Liver (tissue), 8 donors: ENCODE measurements at regions not wholly inside any gene's neighbourhood (a gene's known extent, or its start where the extent isn't known, plus 50 kb on each side); places are given as distances from the start of the nearest gene placed in this dataset.

Source experiments
- DNase-seq: peaks from one replicate; pipeline ENCODE4 v3.0.0-alpha.2; 2017; ENCODE audit warnings: low spot score
- H3K27ac ChIP-seq, 2 donors: one replicate each; pipeline ENCODE4 v1.7.0; 2013; ENCODE audit warnings: inconsistent platforms in 2 of 2, low read length in 2 of 2, control low read depth in 1 of 2, low read depth in 1 of 2, mild to moderate bottlenecking in 1 of 2
- H3K27me3 ChIP-seq, 4 donors: one replicate each; pipeline versions ENCODE4 v1.6.1 to v1.7.0; 2013; ENCODE audit warnings: low read length in 3 of 4, inconsistent platforms in 1 of 4, mild to moderate bottlenecking in 1 of 4, moderate library complexity in 1 of 4; ENCODE audit not compliant: control insufficient read depth in 4 of 4, insufficient read depth in 4 of 4
- H3K36me3 ChIP-seq, 4 donors: one replicate each; pipeline versions ENCODE4 v1.6.1 to v1.7.0; 2013; ENCODE audit warnings: low read length in 3 of 4, mild to moderate bottlenecking in 3 of 4, low read depth in 1 of 4, moderate library complexity in 1 of 4; ENCODE audit not compliant: control insufficient read depth in 4 of 4, insufficient read depth in 3 of 4
- H3K4me1 ChIP-seq, 4 donors: one replicate each; pipeline versions ENCODE4 v1.6.1 to v1.7.0; 2013; ENCODE audit warnings: low read length in 3 of 4, mild to moderate bottlenecking in 3 of 4, moderate library complexity in 1 of 4; ENCODE audit not compliant: control insufficient read depth in 4 of 4, insufficient read depth in 4 of 4
- H3K4me3 ChIP-seq, 3 donors: one replicate each; pipeline versions ENCODE4 v1.6.1 to v1.7.0; 2013; ENCODE audit warnings: low read length in 3 of 3, control low read depth in 1 of 3, low read depth in 1 of 3, mild to moderate bottlenecking in 1 of 3
- H3K9ac ChIP-seq, 2 donors: one replicate each; pipeline ENCODE4 v1.7.0; 2013; ENCODE audit warnings: low read length in 2 of 2, mild to moderate bottlenecking in 2 of 2, moderate library complexity in 2 of 2, control low read depth in 1 of 2, low read depth in 1 of 2
- H3K9me3 ChIP-seq, 4 donors: one replicate each; pipeline versions ENCODE4 v1.6.1 to v1.7.0; 2013; ENCODE audit warnings: low read length in 3 of 4; ENCODE audit not compliant: control insufficient read depth in 4 of 4
- EGR1 ChIP-seq, 2 donors: IDR thresholded peaks; 2 replicates each; pipeline ENCODE4 v1.6.1; 2016 to 2018; ENCODE audit warnings: antibody characterized with exemption in 2 of 2, low read depth in 2 of 2
- FOXA1 ChIP-seq: IDR thresholded peaks from 2 replicates; pipeline ENCODE4 v1.6.1; 2016; ENCODE audit warnings: antibody characterized with exemption
- FOXA2 ChIP-seq: IDR thresholded peaks from 2 replicates; pipeline ENCODE4 v1.6.1; 2016; ENCODE audit warnings: antibody characterized with exemption
- GABPA ChIP-seq, 2 donors: IDR thresholded peaks in 1 of 2; conservative IDR thresholded peaks in 1 of 2; 2 replicates each; pipeline ENCODE4 v1.6.1; 2016; ENCODE audit warnings: antibody characterized with exemption in 2 of 2, mild to moderate bottlenecking in 1 of 2, moderate library complexity in 1 of 2
- HNF4A ChIP-seq, 2 donors: conservative IDR thresholded peaks; 2 replicates each; pipeline ENCODE4 v1.6.1; 2016; ENCODE audit warnings: antibody characterized with exemption in 2 of 2, mild to moderate bottlenecking in 2 of 2
- HNF4G ChIP-seq: IDR thresholded peaks from 2 replicates; pipeline ENCODE4 v1.6.1; 2016; ENCODE audit warnings: antibody characterized with exemption
- JUND ChIP-seq, 2 donors: IDR thresholded peaks; 2 replicates each; pipeline ENCODE4 v1.6.1; 2016; ENCODE audit warnings: antibody characterized with exemption in 2 of 2
- NR2F2 ChIP-seq: IDR thresholded peaks from 2 replicates; pipeline ENCODE4 v1.6.1; 2016; ENCODE audit warnings: antibody characterized with exemption
- SP1 ChIP-seq: IDR thresholded peaks from 2 replicates; pipeline ENCODE4 v1.6.1; 2018; ENCODE audit warnings: antibody characterized with exemption, mild to moderate bottlenecking
- TAF1 ChIP-seq: conservative IDR thresholded peaks from 2 replicates; pipeline ENCODE4 v1.6.1; 2016; ENCODE audit warnings: antibody characterized with exemption, mild to moderate bottlenecking
- YY1 ChIP-seq: IDR thresholded peaks from 2 replicates; pipeline ENCODE4 v1.6.1; 2016; ENCODE audit warnings: antibody characterized with exemption, mild to moderate bottlenecking
- WGBS: extraction: QIAGEN DNeasy Blood & Tissue Kit; methylation state at CpG from one replicate; pipeline ENCODE4 v1.1.7; 2013; 5-methylcytosine and 5-hydroxymethylcytosine counted together
- TF ChIP-seq, protein P1 (sequence below): IDR thresholded peaks from 2 replicates; pipeline ENCODE4 v1.6.1; 2016; ENCODE audit warnings: antibody characterized with exemption
- TF ChIP-seq, protein P2 (sequence below): fragments of 150-350 bp; IDR thresholded peaks from 2 replicates; pipeline ENCODE4 v1.5.1; 2017; ENCODE audit warnings: improper control_type of control experiment, low read depth, low read length; ENCODE audit not compliant: missing input control
- TF ChIP-seq, protein P3 (sequence below): IDR thresholded peaks from 2 replicates; pipeline ENCODE4 v1.6.1; 2016; ENCODE audit warnings: antibody characterized with exemption
- TF ChIP-seq, protein P4 (sequence below): IDR thresholded peaks from 2 replicates; pipeline ENCODE4 v1.6.1; 2016; ENCODE audit warnings: antibody characterized with exemption, mild to moderate bottlenecking
- donor health status: healthy.
- donor health status: healthy.
- donor health status: healthy.
- donor health status: healthy.
- donor health status: healthy.

DNA sequence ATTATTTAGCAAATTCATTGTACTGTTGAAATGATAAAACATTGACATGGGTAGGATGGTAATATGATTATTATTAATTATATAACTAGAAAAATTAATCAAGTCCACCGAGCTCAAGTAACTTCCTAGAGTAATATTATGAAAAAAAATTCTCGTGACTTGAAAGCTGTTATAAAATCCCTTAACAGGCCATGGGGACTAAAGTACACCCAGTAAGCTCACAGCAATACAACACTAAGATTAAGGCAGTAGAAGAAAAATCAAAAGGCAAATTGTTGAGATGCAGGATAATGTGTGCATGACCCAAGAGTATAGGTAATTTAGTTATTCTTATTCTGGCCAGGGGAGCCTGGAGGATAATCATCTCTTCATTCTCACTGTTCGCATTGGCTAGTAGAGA lies 162.6 kb upstream of the LRIG3 start:
- Histone ChIP-seq H3K36me3 (no peaks in the 10 kb centered on the region), H3K9ac (no peak overlapping the region), H3K27me3 (no peaks in the 10 kb centered on the region), H3K4me3 (no peak overlapping the region), H3K4me1 (peaks cover 0 to 3% (median 0%) of the 10 kb centered on the region in 4 donors), H3K9me3 (no peaks in the 10 kb centered on the region), H3K27ac (no peak overlapping the region)
- TF ChIP-seq, protein P1, sequence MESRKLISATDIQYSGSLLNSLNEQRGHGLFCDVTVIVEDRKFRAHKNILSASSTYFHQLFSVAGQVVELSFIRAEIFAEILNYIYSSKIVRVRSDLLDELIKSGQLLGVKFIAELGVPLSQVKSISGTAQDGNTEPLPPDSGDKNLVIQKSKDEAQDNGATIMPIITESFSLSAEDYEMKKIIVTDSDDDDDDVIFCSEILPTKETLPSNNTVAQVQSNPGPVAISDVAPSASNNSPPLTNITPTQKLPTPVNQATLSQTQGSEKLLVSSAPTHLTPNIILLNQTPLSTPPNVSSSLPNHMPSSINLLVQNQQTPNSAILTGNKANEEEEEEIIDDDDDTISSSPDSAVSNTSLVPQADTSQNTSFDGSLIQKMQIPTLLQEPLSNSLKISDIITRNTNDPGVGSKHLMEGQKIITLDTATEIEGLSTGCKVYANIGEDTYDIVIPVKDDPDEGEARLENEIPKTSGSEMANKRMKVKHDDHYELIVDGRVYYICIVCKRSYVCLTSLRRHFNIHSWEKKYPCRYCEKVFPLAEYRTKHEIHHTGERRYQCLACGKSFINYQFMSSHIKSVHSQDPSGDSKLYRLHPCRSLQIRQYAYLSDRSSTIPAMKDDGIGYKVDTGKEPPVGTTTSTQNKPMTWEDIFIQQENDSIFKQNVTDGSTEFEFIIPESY = no peak
- TF ChIP-seq, protein P2, sequence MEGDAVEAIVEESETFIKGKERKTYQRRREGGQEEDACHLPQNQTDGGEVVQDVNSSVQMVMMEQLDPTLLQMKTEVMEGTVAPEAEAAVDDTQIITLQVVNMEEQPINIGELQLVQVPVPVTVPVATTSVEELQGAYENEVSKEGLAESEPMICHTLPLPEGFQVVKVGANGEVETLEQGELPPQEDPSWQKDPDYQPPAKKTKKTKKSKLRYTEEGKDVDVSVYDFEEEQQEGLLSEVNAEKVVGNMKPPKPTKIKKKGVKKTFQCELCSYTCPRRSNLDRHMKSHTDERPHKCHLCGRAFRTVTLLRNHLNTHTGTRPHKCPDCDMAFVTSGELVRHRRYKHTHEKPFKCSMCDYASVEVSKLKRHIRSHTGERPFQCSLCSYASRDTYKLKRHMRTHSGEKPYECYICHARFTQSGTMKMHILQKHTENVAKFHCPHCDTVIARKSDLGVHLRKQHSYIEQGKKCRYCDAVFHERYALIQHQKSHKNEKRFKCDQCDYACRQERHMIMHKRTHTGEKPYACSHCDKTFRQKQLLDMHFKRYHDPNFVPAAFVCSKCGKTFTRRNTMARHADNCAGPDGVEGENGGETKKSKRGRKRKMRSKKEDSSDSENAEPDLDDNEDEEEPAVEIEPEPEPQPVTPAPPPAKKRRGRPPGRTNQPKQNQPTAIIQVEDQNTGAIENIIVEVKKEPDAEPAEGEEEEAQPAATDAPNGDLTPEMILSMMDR = no peak
- TF ChIP-seq EGR1 (IDR thresholded peaks at IDR 0.05; ENCODE audit: low read depth in 2 of 2) (no peak), TAF1 (no peak), HNF4A (conservative IDR thresholded peaks at IDR 0.05) (no peak), SP1 (no peak)
- TF ChIP-seq, protein P3, sequence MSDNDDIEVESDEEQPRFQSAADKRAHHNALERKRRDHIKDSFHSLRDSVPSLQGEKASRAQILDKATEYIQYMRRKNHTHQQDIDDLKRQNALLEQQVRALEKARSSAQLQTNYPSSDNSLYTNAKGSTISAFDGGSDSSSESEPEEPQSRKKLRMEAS = no peak
- WGBS = 86% methylated on average over 3 of the region's 3 CpGs
- no peak for DNase-seq

DNA sequence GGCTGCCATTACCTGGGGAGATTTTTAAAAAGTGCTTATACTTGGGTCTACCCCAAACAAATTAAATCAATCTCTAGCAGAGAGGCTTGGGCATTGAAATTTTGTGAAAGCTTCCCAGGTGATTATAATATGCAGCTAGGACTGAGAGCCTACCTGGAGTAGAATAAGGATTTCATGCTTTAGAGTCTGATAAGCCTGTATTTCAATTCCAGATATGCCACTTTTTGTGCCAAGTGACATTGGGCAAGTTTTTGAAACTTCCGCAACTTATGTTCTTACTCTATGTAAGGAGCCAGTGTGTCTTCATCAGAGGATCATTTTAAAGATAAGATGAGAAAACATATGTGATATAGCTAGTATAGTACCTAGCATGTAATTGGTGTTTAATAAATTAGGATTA lies 159.8 kb upstream of the LRIG3 start:
- 97% methylated on average over 1 of the region's 1 CpG for WGBS
- no peaks in the 10 kb centered on the region for H3K9me3 ChIP-seq
- H3K27me3 ChIP-seq = no peaks in the 10 kb centered on the region
- TF ChIP-seq, protein P1 = no peak
- TF ChIP-seq HNF4A (conservative IDR thresholded peaks at IDR 0.05) (no peak), NR2F2 (no peak), FOXA2 (no peak)
- no peaks in the 10 kb centered on the region for H3K36me3 ChIP-seq
- H3K27ac ChIP-seq = no peak overlapping the region
- H3K4me3 ChIP-seq = no peak overlapping the region
- no peak for DNase-seq
- H3K4me1 ChIP-seq = peaks cover 0 to 3% (median 0%) of the 10 kb centered on the region in 4 donors
- H3K9ac ChIP-seq = no peak overlapping the region

DNA sequence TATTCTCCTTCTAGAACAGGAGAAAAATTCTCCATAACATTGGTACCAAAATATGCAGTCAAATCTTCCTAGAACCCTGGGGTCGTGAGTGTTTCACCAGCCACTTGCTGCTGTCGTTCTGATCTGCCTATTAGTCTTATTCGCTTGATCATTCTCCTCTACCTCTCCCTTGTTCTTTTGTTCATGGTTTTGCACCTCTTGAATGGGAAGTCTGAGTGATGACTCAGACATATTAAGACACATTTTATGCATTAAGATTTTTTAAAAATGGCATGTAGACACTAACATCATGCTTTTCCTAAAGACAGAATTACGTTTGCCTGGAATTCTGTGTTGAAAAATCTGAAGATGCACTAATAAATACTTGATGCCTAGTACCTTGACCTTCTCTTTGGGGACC lies 159.2 kb upstream of the LRIG3 start:
- 85% methylated on average over 4 of the region's 4 CpGs for WGBS
- H3K27me3 ChIP-seq = no peaks in the 10 kb centered on the region
- H3K27ac ChIP-seq = no peak overlapping the region
- H3K36me3 ChIP-seq = no peaks in the 10 kb centered on the region
- no peak overlapping the region for H3K9ac ChIP-seq
- DNase-seq = no peak
- H3K4me1 ChIP-seq = no peaks in the 10 kb centered on the region
- H3K9me3 ChIP-seq = no peaks in the 10 kb centered on the region
- H3K4me3 ChIP-seq = no peak overlapping the region
- TF ChIP-seq HNF4G (no peak), FOXA1 (no peak), JUND (IDR thresholded peaks at IDR 0.05) (no peak), EGR1 (IDR thresholded peaks at IDR 0.05; ENCODE audit: low read depth in 2 of 2) (no peak), TAF1 (no peak), GABPA (IDR thresholded peaks at IDR 0.05 in 1 of 2, conservative IDR thresholded peaks at IDR 0.05 in 1 of 2) (no peak), YY1 (no peak), SP1 (no peak), FOXA2 (no peak), NR2F2 (no peak)
- TF ChIP-seq, protein P2 = no peak
- TF ChIP-seq, protein P3 = no peak
- TF ChIP-seq, protein P4, sequence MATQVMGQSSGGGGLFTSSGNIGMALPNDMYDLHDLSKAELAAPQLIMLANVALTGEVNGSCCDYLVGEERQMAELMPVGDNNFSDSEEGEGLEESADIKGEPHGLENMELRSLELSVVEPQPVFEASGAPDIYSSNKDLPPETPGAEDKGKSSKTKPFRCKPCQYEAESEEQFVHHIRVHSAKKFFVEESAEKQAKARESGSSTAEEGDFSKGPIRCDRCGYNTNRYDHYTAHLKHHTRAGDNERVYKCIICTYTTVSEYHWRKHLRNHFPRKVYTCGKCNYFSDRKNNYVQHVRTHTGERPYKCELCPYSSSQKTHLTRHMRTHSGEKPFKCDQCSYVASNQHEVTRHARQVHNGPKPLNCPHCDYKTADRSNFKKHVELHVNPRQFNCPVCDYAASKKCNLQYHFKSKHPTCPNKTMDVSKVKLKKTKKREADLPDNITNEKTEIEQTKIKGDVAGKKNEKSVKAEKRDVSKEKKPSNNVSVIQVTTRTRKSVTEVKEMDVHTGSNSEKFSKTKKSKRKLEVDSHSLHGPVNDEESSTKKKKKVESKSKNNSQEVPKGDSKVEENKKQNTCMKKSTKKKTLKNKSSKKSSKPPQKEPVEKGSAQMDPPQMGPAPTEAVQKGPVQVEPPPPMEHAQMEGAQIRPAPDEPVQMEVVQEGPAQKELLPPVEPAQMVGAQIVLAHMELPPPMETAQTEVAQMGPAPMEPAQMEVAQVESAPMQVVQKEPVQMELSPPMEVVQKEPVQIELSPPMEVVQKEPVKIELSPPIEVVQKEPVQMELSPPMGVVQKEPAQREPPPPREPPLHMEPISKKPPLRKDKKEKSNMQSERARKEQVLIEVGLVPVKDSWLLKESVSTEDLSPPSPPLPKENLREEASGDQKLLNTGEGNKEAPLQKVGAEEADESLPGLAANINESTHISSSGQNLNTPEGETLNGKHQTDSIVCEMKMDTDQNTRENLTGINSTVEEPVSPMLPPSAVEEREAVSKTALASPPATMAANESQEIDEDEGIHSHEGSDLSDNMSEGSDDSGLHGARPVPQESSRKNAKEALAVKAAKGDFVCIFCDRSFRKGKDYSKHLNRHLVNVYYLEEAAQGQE = no peak
